PC-3 (cell line): ENCODE measurements at regions not wholly inside any gene's neighbourhood (a gene's known extent, or its start where the extent isn't known, plus 50 kb on each side); places are given as distances from the start of the nearest gene placed in this dataset.

Experiments used
- ATAC-seq: fragments of 200-7000 bp; cut with Tn5 transposase; 2 replicates; pipeline ENCODE4 v1.9.1; 2020; ENCODE audit warnings: mild to moderate bottlenecking, moderate library complexity
- BruUV-seq: library from RNA; stranded (reverse); fragments of 400-500 nt; replicated peaks from 2 replicates; lab custom pipeline; 2021; lab: Mats Ljungman, UMichigan
- CTCF ChIA-PET: fragments of 300-600 bp; sonication (Branson Sonifier 250); formaldehyde crosslinking; loops from one replicate; lab custom pipeline; 2022; ENCODE audit warnings: antibody characterized with exemption; lab: Charles Lee
- POLR2A ChIA-PET: fragments of 300-600 bp; sonication (Branson Sonifier 250); formaldehyde crosslinking; loops from one replicate; lab custom pipeline; 2022; ENCODE audit warnings: antibody characterized with exemption; ENCODE audit not compliant: unreplicated experiment; lab: Charles Lee
- DNase-seq: peaks from one replicate; pipeline ENCODE4 v3.0.0-alpha.2; 2015
- H2AFZ ChIP-seq: fragments of 300-600 bp; sonication (generic); 2 replicates; pipeline ENCODE4 v1.6.0; 2016; ENCODE audit warnings: antibody characterized with exemption, low read length
- H3F3A ChIP-seq: fragments of 300-600 bp; sonication (generic); one replicate; pipeline ENCODE4 v1.6.0; 2017; ENCODE audit warnings: antibody characterized with exemption, low read length, control low read depth, mild to moderate bottlenecking; ENCODE audit not compliant: unreplicated experiment
- H3K27ac ChIP-seq: fragments of 300-600 bp; sonication (generic); 2 replicates; pipeline ENCODE4 v1.5.1; 2016; ENCODE audit warnings: mild to moderate bottlenecking, low read length
- H3K27me3 ChIP-seq: fragments of 300-600 bp; sonication (generic); 2 replicates; pipeline ENCODE4 v1.6.1; 2016; ENCODE audit warnings: low read length, mixed read lengths
- H3K36me3 ChIP-seq: fragments of 300-600 bp; sonication (generic); 2 replicates; pipeline ENCODE4 v1.6.1; 2016; ENCODE audit warnings: low read depth, mixed run types, low read length, mixed read lengths
- H3K4me1 ChIP-seq: fragments of 300-600 bp; sonication (generic); 2 replicates; pipeline ENCODE4 v1.5.1; 2016; ENCODE audit warnings: low read length; ENCODE audit not compliant: insufficient read depth
- H3K4me2 ChIP-seq: fragments of 300-600 bp; sonication (generic); 2 replicates; pipeline ENCODE4 v1.6.0; 2016; ENCODE audit warnings: low read length
- H3K4me3 ChIP-seq: fragments of 300-600 bp; sonication (generic); 2 replicates; pipeline ENCODE4 v1.5.1; 2016; ENCODE audit warnings: mild to moderate bottlenecking, low read length, mixed read lengths
- H3K79me2 ChIP-seq: fragments of 300-600 bp; sonication (generic); 2 replicates; pipeline ENCODE4 v1.6.1; 2017; ENCODE audit warnings: low read length, mixed read lengths
- H3K9ac ChIP-seq: fragments of 300-600 bp; sonication (generic); 2 replicates; pipeline ENCODE4 v1.6.0; 2016; ENCODE audit warnings: mild to moderate bottlenecking, low read length
- H3K9me2 ChIP-seq: fragments of 300-600 bp; sonication (generic); replicated peaks from 2 replicates; pipeline ENCODE4 v1.6.1; 2016; ENCODE audit warnings: mixed run types, low read length, mixed read lengths
- H3K9me3 ChIP-seq: fragments of 300-600 bp; sonication (generic); 2 replicates; pipeline ENCODE4 v1.6.1; 2016; ENCODE audit warnings: low read length, mixed read lengths
- H4K20me1 ChIP-seq: fragments of 300-600 bp; sonication (generic); 2 replicates; pipeline ENCODE4 v1.6.1; 2016; ENCODE audit warnings: low read length, mixed read lengths
- EZH2 ChIP-seq: fragments of 300-600 bp; sonication (generic); IDR thresholded peaks from one replicate; pipeline ENCODE4 v1.6.1; 2017; ENCODE audit warnings: antibody characterized with exemption, mild to moderate bottlenecking, low read length; ENCODE audit not compliant: unreplicated experiment
- EZH2phosphoT487 ChIP-seq: fragments of 300-600 bp; sonication (generic); IDR thresholded peaks from 2 replicates; pipeline ENCODE4 v1.6.1; 2018; ENCODE audit warnings: mild to moderate bottlenecking, antibody characterized with exemption, low read length, borderline replicate concordance
- intact Hi-C: fragments of 100-400 bp; cut with micrococcal nuclease; formaldehyde crosslinking; loops from 2 replicates; pipeline ENCODE4 v1.9.0; 2023
- TF ChIP-seq, protein P1 (sequence below): fragments of 300-600 bp; sonication (generic); conservative IDR thresholded peaks from 2 replicates; pipeline ENCODE4 v1.5.1; 2017; ENCODE audit warnings: antibody characterized with exemption, low read depth, mild to moderate bottlenecking, low read length

DNA sequence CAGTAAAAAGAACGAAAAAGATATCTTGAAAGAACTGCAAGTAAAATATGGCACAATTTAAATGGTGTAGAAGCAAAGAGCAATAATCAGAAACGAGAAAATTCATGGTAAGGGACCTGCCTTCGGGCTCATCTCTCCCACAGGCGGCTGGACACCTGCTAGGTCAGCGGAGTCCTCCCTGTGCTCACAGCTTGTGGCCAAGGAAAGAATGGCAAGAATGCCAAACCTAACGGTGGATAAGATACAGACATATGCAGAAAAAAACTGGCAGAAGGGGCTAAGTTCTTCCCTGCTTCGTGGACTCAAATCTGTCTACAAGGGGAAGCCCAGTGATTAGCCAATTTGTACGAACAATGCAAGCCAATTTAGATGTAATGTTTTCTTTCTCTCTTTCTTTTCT, 152.1 kb upstream of the VCX start:
- Histone ChIP-seq H4K20me1 (no peaks in the 10 kb centered on the region), H3K36me3 (no peaks in the 10 kb centered on the region), H3K4me3 (no peak overlapping the region), H3K27ac (no peak overlapping the region), H3K9me3 (no peaks in the 10 kb centered on the region), H3K9ac (no peak overlapping the region), H3K27me3 (peaks cover 9% of the 10 kb centered on the region), H3K4me1 (no peaks in the 10 kb centered on the region), H3K9me2 (no peaks in the 10 kb centered on the region), H2AFZ (no peak overlapping the region), H3K79me2 (no peaks in the 10 kb centered on the region), H3K4me2 (no peak overlapping the region), H3F3A (no peaks in the 10 kb centered on the region)
- ChIA-PET POLR2A (no interaction called here), CTCF (no interaction called here)
- BruUV-seq: no TSS peak
- intact Hi-C loops: no loop called here
- no peak for TF ChIP-seq EZH2phosphoT487
- TF ChIP-seq, protein P1, sequence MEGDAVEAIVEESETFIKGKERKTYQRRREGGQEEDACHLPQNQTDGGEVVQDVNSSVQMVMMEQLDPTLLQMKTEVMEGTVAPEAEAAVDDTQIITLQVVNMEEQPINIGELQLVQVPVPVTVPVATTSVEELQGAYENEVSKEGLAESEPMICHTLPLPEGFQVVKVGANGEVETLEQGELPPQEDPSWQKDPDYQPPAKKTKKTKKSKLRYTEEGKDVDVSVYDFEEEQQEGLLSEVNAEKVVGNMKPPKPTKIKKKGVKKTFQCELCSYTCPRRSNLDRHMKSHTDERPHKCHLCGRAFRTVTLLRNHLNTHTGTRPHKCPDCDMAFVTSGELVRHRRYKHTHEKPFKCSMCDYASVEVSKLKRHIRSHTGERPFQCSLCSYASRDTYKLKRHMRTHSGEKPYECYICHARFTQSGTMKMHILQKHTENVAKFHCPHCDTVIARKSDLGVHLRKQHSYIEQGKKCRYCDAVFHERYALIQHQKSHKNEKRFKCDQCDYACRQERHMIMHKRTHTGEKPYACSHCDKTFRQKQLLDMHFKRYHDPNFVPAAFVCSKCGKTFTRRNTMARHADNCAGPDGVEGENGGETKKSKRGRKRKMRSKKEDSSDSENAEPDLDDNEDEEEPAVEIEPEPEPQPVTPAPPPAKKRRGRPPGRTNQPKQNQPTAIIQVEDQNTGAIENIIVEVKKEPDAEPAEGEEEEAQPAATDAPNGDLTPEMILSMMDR: no peak
- TF ChIP-seq EZH2: no peak
- DNase-seq: no peak
- no peak for ATAC-seq

DNA sequence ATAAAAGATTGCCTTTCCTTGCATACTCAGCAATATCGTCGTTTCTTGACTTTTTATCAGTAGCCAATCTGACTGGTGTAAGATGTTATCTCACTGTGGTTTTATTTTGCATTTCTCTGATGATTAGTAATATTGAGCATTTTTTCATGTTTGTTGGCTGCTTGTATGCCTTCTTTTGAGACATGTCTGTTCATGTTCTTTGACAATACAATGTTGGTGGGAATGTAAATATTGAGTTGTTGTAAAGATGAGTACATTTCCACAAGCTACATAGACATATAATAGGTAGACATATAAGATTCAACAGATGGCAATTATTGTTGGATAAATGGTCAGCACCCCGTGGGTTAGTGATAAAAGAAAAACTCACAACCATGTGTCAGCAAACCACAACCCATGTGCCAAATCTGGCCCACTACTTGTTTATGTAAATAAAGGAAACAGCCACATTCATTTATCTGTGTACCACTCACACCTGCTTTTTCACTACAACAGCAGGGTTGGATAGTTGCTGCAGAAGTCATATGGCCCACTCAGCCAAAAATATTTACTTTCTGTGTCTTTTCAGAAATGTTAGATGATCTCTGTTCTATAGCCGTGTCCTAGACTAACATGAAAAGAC, 153.1 kb upstream of the VCX start:
- H2AFZ ChIP-seq: no peak overlapping the region
- ATAC-seq (no peak), DNase-seq (no peak)
- ChIA-PET POLR2A (no interaction called here), CTCF (no interaction called here)
- H3K9ac ChIP-seq: no peak overlapping the region
- no peak overlapping the region for H3K4me2 ChIP-seq
- no peaks in the 10 kb centered on the region for H4K20me1 ChIP-seq
- no peaks in the 10 kb centered on the region for H3K4me1 ChIP-seq
- no peaks in the 10 kb centered on the region for H3K36me3 ChIP-seq
- H3K27ac ChIP-seq: no peak overlapping the region
- H3K79me2 ChIP-seq: no peaks in the 10 kb centered on the region
- no TSS peak for BruUV-seq
- no peak for TF ChIP-seq EZH2phosphoT487
- TF ChIP-seq, protein P1: no peak
- TF ChIP-seq EZH2: no peak
- H3F3A ChIP-seq: no peaks in the 10 kb centered on the region
- H3K9me3 ChIP-seq: no peaks in the 10 kb centered on the region
- peaks cover 17% of the 10 kb centered on the region for H3K27me3 ChIP-seq
- intact Hi-C loops: no loop called here
- H3K9me2 ChIP-seq: no peaks in the 10 kb centered on the region
- no peak overlapping the region for H3K4me3 ChIP-seq

DNA sequence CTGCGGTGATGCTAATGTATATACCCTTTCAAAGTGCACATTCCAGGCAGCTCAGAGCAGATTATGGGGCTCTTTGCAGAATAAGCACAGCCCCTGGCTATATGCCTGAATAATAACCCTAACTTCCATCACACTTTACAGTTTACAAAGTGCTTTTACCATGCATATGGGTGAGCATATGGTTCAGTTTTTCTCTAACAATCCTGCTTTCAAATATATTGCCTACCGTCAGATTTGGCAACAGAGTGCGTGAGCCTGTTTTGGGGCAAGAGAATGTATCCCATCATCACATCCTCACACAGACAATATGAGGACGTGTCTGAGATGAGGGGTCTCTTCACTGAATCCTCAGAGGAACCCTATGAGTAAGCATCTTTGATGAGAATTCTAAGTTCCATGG, 162.8 kb upstream of the VCX start:
- DNase-seq (no peak), ATAC-seq (no peak)
- Histone ChIP-seq H3K9me3 (no peaks in the 10 kb centered on the region), H3K9ac (no peak overlapping the region), H3K27me3 (peaks cover 13% of the 10 kb centered on the region), H3K27ac (no peak overlapping the region), H3K4me1 (no peaks in the 10 kb centered on the region), H3K79me2 (no peaks in the 10 kb centered on the region), H3K4me2 (no peak overlapping the region), H3F3A (no peaks in the 10 kb centered on the region), H2AFZ (no peak overlapping the region), H3K36me3 (no peaks in the 10 kb centered on the region), H3K4me3 (no peak overlapping the region), H3K9me2 (no peaks in the 10 kb centered on the region), H4K20me1 (no peaks in the 10 kb centered on the region)
- TF ChIP-seq, protein P1: no peak
- TF ChIP-seq EZH2phosphoT487: no peak
- TF ChIP-seq EZH2: no peak
- intact Hi-C loops: no loop called here
- ChIA-PET POLR2A (no interaction called here), CTCF (no interaction called here)
- no TSS peak for BruUV-seq
